Subcutaneous abdominal adipose tissue (tissue), 5 donors: ENCODE measurements at regions not wholly inside any gene's neighbourhood (a gene's known extent, or its start where the extent isn't known, plus 50 kb on each side); places are given as distances from the start of the nearest gene placed in this dataset.
A peak's percentile ranks its signal among the peaks of the same experiment; 100 is the strongest.

ENCODE experiments used
- H3K27ac ChIP-seq: one replicate; pipeline ENCODE4 v1.7.0; 2013; ENCODE audit warnings: low read depth, mild to moderate bottlenecking, inconsistent platforms, low read length, moderate library complexity
- H3K27me3 ChIP-seq, 5 donors: one replicate each; pipeline ENCODE4 v1.7.0; 2013; ENCODE audit warnings: low read length in 5 of 5, inconsistent platforms in 1 of 5; ENCODE audit not compliant: control insufficient read depth in 5 of 5, insufficient read depth in 4 of 5
- H3K36me3 ChIP-seq, 5 donors: one replicate each; pipeline ENCODE4 v1.7.0; 2013; ENCODE audit warnings: low read length in 5 of 5; ENCODE audit not compliant: control insufficient read depth in 5 of 5, insufficient read depth in 5 of 5
- H3K4me1 ChIP-seq, 5 donors: one replicate each; pipeline ENCODE4 v1.7.0; 2013; ENCODE audit warnings: low read length in 5 of 5, mild to moderate bottlenecking in 3 of 5, moderate library complexity in 1 of 5; ENCODE audit not compliant: control insufficient read depth in 5 of 5, insufficient read depth in 5 of 5
- H3K4me3 ChIP-seq, 5 donors: one replicate each; pipeline ENCODE4 v1.7.0; 2013; ENCODE audit warnings: low read length in 5 of 5, low read depth in 1 of 5
- H3K9ac ChIP-seq, 5 donors: one replicate each; pipeline ENCODE4 v1.7.0; 2013; ENCODE audit warnings: low read length in 5 of 5, mild to moderate bottlenecking in 4 of 5, moderate library complexity in 3 of 5
- H3K9me3 ChIP-seq, 5 donors: one replicate each; pipeline ENCODE4 v1.7.0; 2013; ENCODE audit warnings: low read length in 5 of 5; ENCODE audit not compliant: control insufficient read depth in 5 of 5
- donor health status: healthy.
- donor health status: healthy.
- donor health status: healthy.
- donor health status: healthy.
- donor health status: healthy.

GRCh38 chr20:23212464-23212995, 126.4 kb upstream of the CD93 start:
- no peaks in the 10 kb centered on the region for H3K9me3 ChIP-seq
- H3K9ac ChIP-seq = no peak overlapping the region
- H3K27ac ChIP-seq = no peak overlapping the region
- peaks cover 0 to 7% (median 6%) of the 10 kb centered on the region in 5 donors for H3K4me1 ChIP-seq
- no peaks in the 10 kb centered on the region for H3K36me3 ChIP-seq
- H3K27me3 ChIP-seq = no peaks in the 10 kb centered on the region
- no peak overlapping the region for H3K4me3 ChIP-seq

- Histone ChIP-seq H3K27ac (no peak overlapping the region), H3K36me3 (no peaks in the 10 kb centered on the region), H3K4me3 (no peak overlapping the region), H3K9ac (no peak overlapping the region), H3K27me3 (no peaks in the 10 kb centered on the region), H3K9me3 (no peaks in the 10 kb centered on the region), H3K4me1 (peaks cover 0 to 13% (median 6%) of the 10 kb centered on the region in 5 donors)
Measured at GRCh38 chr20:23212011-23212410, 125.9 kb upstream of the CD93 start.

GRCh38 chr20:23211164-23211563, 125.0 kb upstream of the CD93 start:
- no peak overlapping the region for H3K9ac ChIP-seq
- H3K4me1 ChIP-seq = peaks cover 0 to 21% (median 10%) of the 10 kb centered on the region in 5 donors
- no peaks in the 10 kb centered on the region for H3K9me3 ChIP-seq
- no peak overlapping the region for H3K27ac ChIP-seq
- no peak overlapping the region for H3K4me3 ChIP-seq
- no peaks in the 10 kb centered on the region for H3K36me3 ChIP-seq
- H3K27me3 ChIP-seq = no peaks in the 10 kb centered on the region

GRCh38 chr20:23207826-23208540, 121.9 kb upstream of the CD93 start:
- no peaks in the 10 kb centered on the region for H3K36me3 ChIP-seq
- no peaks in the 10 kb centered on the region for H3K27me3 ChIP-seq
- peaks cover 5 to 52% (median 22%) of the 10 kb centered on the region in 5 donors for H3K4me1 ChIP-seq
- no peak overlapping the region for H3K9ac ChIP-seq
- no peak overlapping the region for H3K27ac ChIP-seq
- no peak overlapping the region for H3K4me3 ChIP-seq
- H3K9me3 ChIP-seq = no peaks in the 10 kb centered on the region

GRCh38 chr20:23206995-23207394, 120.9 kb upstream of the CD93 start:
- peaks cover 5 to 58% (median 22%) of the 10 kb centered on the region in 5 donors for H3K4me1 ChIP-seq
- no peak overlapping the region for H3K9ac ChIP-seq
- H3K27me3 ChIP-seq = no peaks in the 10 kb centered on the region
- no peak overlapping the region for H3K4me3 ChIP-seq
- H3K27ac ChIP-seq = no peak overlapping the region
- no peaks in the 10 kb centered on the region for H3K36me3 ChIP-seq
- no peaks in the 10 kb centered on the region for H3K9me3 ChIP-seq

GRCh38 chr20:23206061-23206460, 119.9 kb upstream of the CD93 start:
- no peaks in the 10 kb centered on the region for H3K27me3 ChIP-seq
- no peaks in the 10 kb centered on the region for H3K9me3 ChIP-seq
- peaks cover 5 to 67% (median 22%) of the 10 kb centered on the region in 5 donors for H3K4me1 ChIP-seq
- peak overlapping the region in 1 of 5 donors; percentile 39 for H3K9ac ChIP-seq
- H3K27ac ChIP-seq = peak overlapping the region; percentile 26
- H3K4me3 ChIP-seq = no peak overlapping the region
- no peaks in the 10 kb centered on the region for H3K36me3 ChIP-seq

GRCh38 chr20:23205611-23206041, 119.5 kb upstream of the CD93 start:
- peaks cover 5 to 71% (median 22%) of the 10 kb centered on the region in 5 donors for H3K4me1 ChIP-seq
- H3K36me3 ChIP-seq = no peaks in the 10 kb centered on the region
- H3K9me3 ChIP-seq = no peaks in the 10 kb centered on the region
- H3K27ac ChIP-seq = peak overlapping the region; percentile 26
- peaks cover 0 to 1% (median 0%) of the 10 kb centered on the region in 5 donors for H3K27me3 ChIP-seq
- peak overlapping the region in 1 of 5 donors; percentile 39 for H3K9ac ChIP-seq
- H3K4me3 ChIP-seq = no peak overlapping the region

GRCh38 chr20:23205211-23205610, 119.1 kb upstream of the CD93 start:
- peak overlapping the region; percentile 26 for H3K27ac ChIP-seq
- H3K36me3 ChIP-seq = no peaks in the 10 kb centered on the region
- H3K27me3 ChIP-seq = peaks cover 0 to 5% (median 0%) of the 10 kb centered on the region in 5 donors
- peaks cover 5 to 74% (median 22%) of the 10 kb centered on the region in 5 donors for H3K4me1 ChIP-seq
- no peak overlapping the region for H3K4me3 ChIP-seq
- no peak overlapping the region for H3K9ac ChIP-seq
- no peaks in the 10 kb centered on the region for H3K9me3 ChIP-seq

- Histone ChIP-seq H3K9ac (no peak overlapping the region), H3K4me1 (peaks cover 5 to 74% (median 22%) of the 10 kb centered on the region in 5 donors), H3K27me3 (peaks cover 0 to 5% (median 0%) of the 10 kb centered on the region in 5 donors), H3K4me3 (no peak overlapping the region), H3K27ac (peak overlapping the region; percentile 15), H3K36me3 (no peaks in the 10 kb centered on the region), H3K9me3 (no peaks in the 10 kb centered on the region)
Measured at GRCh38 chr20:23203951-23204730, 118.0 kb upstream of the CD93 start.

- Histone ChIP-seq H3K4me3 (no peak overlapping the region), H3K27me3 (peaks cover 0 to 5% (median 0%) of the 10 kb centered on the region in 5 donors), H3K36me3 (no peaks in the 10 kb centered on the region), H3K9me3 (no peaks in the 10 kb centered on the region), H3K4me1 (peaks cover 5 to 74% (median 22%) of the 10 kb centered on the region in 5 donors), H3K9ac (no peak overlapping the region), H3K27ac (peak overlapping the region; percentile 15)
Measured at GRCh38 chr20:23203310-23203709, 117.2 kb upstream of the CD93 start.
